HEK293 (cell line): ENCODE measurements at regions not wholly inside any gene's neighbourhood (a gene's known extent, or its start where the extent isn't known, plus 50 kb on each side); places are given as distances from the start of the nearest gene placed in this dataset.

Source experiments
- CTCF ChIA-PET: fragments of 350-600 bp; formaldehyde crosslinking; extraction: SDS; loops from one replicate; lab custom pipeline; 2021; ENCODE audit warnings: antibody characterized with exemption; lab: Yijun Ruan, JAX
- POLR2A ChIA-PET: fragments of 300-600 bp; formaldehyde crosslinking; extraction: SDS; loops from one replicate; lab custom pipeline; 2020; ENCODE audit warnings: antibody characterized with exemption, inconsistent platforms; lab: Yijun Ruan, JAX
- H3K27ac ChIP-seq: fragments of 200-500 bp; sonication (Bioruptor generic); 2 replicates; pipeline ENCODE4 v1.5.1; 2014; ENCODE audit warnings: low read depth, low read length, control low read depth, inconsistent platforms; ENCODE audit errors: extremely low read depth
- H3K36me3 ChIP-seq, 2 experiments: fragments of 200-500 bp in 1 of 2; sonication (Bioruptor generic) in 1 of 2; 1 replicate in 1 of 2; 2 replicates in 1 of 2; pipeline ENCODE4 v1.5.1; 2014 to 2017; ENCODE audit warnings: inconsistent platforms in 2 of 2, low read length in 2 of 2; ENCODE audit not compliant: control insufficient read depth in 2 of 2, insufficient read depth in 1 of 2
- H3K4me1 ChIP-seq: fragments of 200-500 bp; sonication (Bioruptor generic); 2 replicates; pipeline ENCODE4 v1.5.1; 2014; ENCODE audit warnings: mild to moderate bottlenecking, low read length, inconsistent platforms; ENCODE audit not compliant: control insufficient read depth, insufficient read depth
- H3K4me3 ChIP-seq: 2 replicates; pipeline ENCODE4 v1.5.1; 2011; ENCODE audit warnings: low read depth, mild to moderate bottlenecking, control low read depth, low read length, moderate library complexity
- H3K9me3 ChIP-seq: fragments of 200-500 bp; sonication (Bioruptor generic); 2 replicates; pipeline ENCODE4 v1.5.1; 2014; ENCODE audit warnings: low read depth, low read length, inconsistent platforms; ENCODE audit not compliant: control insufficient read depth, insufficient read depth
- GLIS1 ChIP-seq: fragments of 450-650 bp; formaldehyde crosslinking; IDR thresholded peaks from 2 replicates; pipeline ENCODE4 v1.5.1; 2016; ENCODE audit warnings: missing biosample characterization, missing genetic modification characterization
- KLF7 ChIP-seq: fragments of 450-650 bp; formaldehyde crosslinking; IDR thresholded peaks from 2 replicates; pipeline ENCODE4 v1.5.1; 2016; ENCODE audit warnings: missing biosample characterization, missing genetic modification characterization, borderline replicate concordance
- OSR2 ChIP-seq: fragments of 450-650 bp; formaldehyde crosslinking; IDR thresholded peaks from 2 replicates; pipeline ENCODE4 v1.5.1; 2016; ENCODE audit warnings: missing biosample characterization, missing genetic modification characterization
- OVOL3 ChIP-seq: fragments of 450-650 bp; formaldehyde crosslinking; IDR thresholded peaks from 2 replicates; pipeline ENCODE4 v1.5.1; 2016; ENCODE audit warnings: missing biosample characterization, missing genetic modification characterization
- SCRT2 ChIP-seq: fragments of 450-650 bp; formaldehyde crosslinking; IDR thresholded peaks from 2 replicates; pipeline ENCODE4 v1.5.1; 2016; ENCODE audit warnings: missing biosample characterization, missing genetic modification characterization
- ZBTB17 ChIP-seq: fragments of 450-650 bp; formaldehyde crosslinking; IDR thresholded peaks from 2 replicates; pipeline ENCODE4 v1.5.1; 2016; ENCODE audit warnings: missing biosample characterization, missing genetic modification characterization
- ZBTB7A ChIP-seq: fragments of 450-650 bp; formaldehyde crosslinking; IDR thresholded peaks from 2 replicates; pipeline ENCODE4 v1.5.1; 2016; ENCODE audit warnings: low read depth, missing biosample characterization, missing genetic modification characterization
- ZFP3 ChIP-seq: fragments of 450-650 bp; formaldehyde crosslinking; IDR thresholded peaks from 2 replicates; pipeline ENCODE4 v1.5.1; 2016; ENCODE audit warnings: low read depth, missing biosample characterization, missing genetic modification characterization
- ZNF16 ChIP-seq: fragments of 450-650 bp; formaldehyde crosslinking; IDR thresholded peaks from 2 replicates; pipeline ENCODE4 v1.5.1; 2016; ENCODE audit warnings: low read depth, missing biosample characterization, missing genetic modification characterization
- ZNF2 ChIP-seq: fragments of 450-650 bp; formaldehyde crosslinking; IDR thresholded peaks from 2 replicates; pipeline ENCODE4 v1.5.1; 2016; ENCODE audit warnings: missing biosample characterization, missing genetic modification characterization
- ZNF24 ChIP-seq: fragments of 450-650 bp; formaldehyde crosslinking; IDR thresholded peaks from 2 replicates; pipeline ENCODE4 v1.5.1; 2016; ENCODE audit warnings: missing biosample characterization, missing genetic modification characterization
- ZNF292 ChIP-seq: fragments of 450-650 bp; formaldehyde crosslinking; IDR thresholded peaks from 2 replicates; pipeline ENCODE4 v1.5.1; 2016; ENCODE audit warnings: low read depth, missing biosample characterization, missing genetic modification characterization, borderline replicate concordance
- ZNF324 ChIP-seq: fragments of 450-650 bp; formaldehyde crosslinking; IDR thresholded peaks from 2 replicates; pipeline ENCODE4 v1.5.1; 2016; ENCODE audit warnings: missing biosample characterization, missing genetic modification characterization
- ZNF335 ChIP-seq: fragments of 450-650 bp; formaldehyde crosslinking; conservative IDR thresholded peaks from 2 replicates; pipeline ENCODE4 v1.5.1; 2016; ENCODE audit warnings: missing biosample characterization, missing genetic modification characterization
- ZNF473 ChIP-seq: fragments of 450-650 bp; formaldehyde crosslinking; IDR thresholded peaks from 2 replicates; pipeline ENCODE4 v1.5.1; 2017; ENCODE audit warnings: missing biosample characterization, missing genetic modification characterization
- ZNF514 ChIP-seq: fragments of 450-650 bp; formaldehyde crosslinking; IDR thresholded peaks from 2 replicates; pipeline ENCODE4 v1.5.1; 2016; ENCODE audit warnings: missing biosample characterization, missing genetic modification characterization
- ZNF530 ChIP-seq: fragments of 450-650 bp; formaldehyde crosslinking; IDR thresholded peaks from 2 replicates; pipeline ENCODE4 v1.5.1; 2016; ENCODE audit warnings: low read depth, missing biosample characterization, missing genetic modification characterization
- ZNF626 ChIP-seq: fragments of 450-650 bp; sonication (Bioruptor Pico); formaldehyde crosslinking; IDR thresholded peaks from 2 replicates; pipeline ENCODE4 v1.5.1; 2018; ENCODE audit warnings: missing biosample characterization, missing genetic modification characterization, inconsistent platforms
- ZNF76 ChIP-seq: fragments of 450-650 bp; formaldehyde crosslinking; IDR thresholded peaks from 2 replicates; pipeline ENCODE4; 2016; ENCODE audit warnings: low read depth, missing biosample characterization, missing genetic modification characterization, borderline replicate concordance
- ZNF777 ChIP-seq: fragments of 450-650 bp; formaldehyde crosslinking; IDR thresholded peaks from 2 replicates; pipeline ENCODE4 v1.5.1; 2017; ENCODE audit warnings: missing biosample characterization, missing genetic modification characterization, borderline replicate concordance
- ZSCAN16 ChIP-seq: fragments of 450-650 bp; formaldehyde crosslinking; IDR thresholded peaks from 2 replicates; pipeline ENCODE4 v1.5.1; 2016; ENCODE audit warnings: missing biosample characterization, missing genetic modification characterization
- TF ChIP-seq, protein P1 (sequence below): fragments of 450-650 bp; formaldehyde crosslinking; IDR thresholded peaks from 2 replicates; pipeline ENCODE4 v1.5.1; 2017; ENCODE audit warnings: missing biosample characterization, missing genetic modification characterization
- TF ChIP-seq, protein P2 (sequence below): fragments of 450-650 bp; formaldehyde crosslinking; IDR thresholded peaks from 2 replicates; pipeline ENCODE4 v1.5.1; 2016; ENCODE audit warnings: missing biosample characterization, missing genetic modification characterization
- TF ChIP-seq, protein P3 (sequence below): fragments of 450-650 bp; formaldehyde crosslinking; IDR thresholded peaks from 2 replicates; pipeline ENCODE4 v1.5.1; 2016; ENCODE audit warnings: missing biosample characterization, missing genetic modification characterization
- TF ChIP-seq, protein P4 (sequence below): sonication (generic); formaldehyde crosslinking; IDR thresholded peaks from 2 replicates; pipeline ENCODE4 v1.8.1; 2022; ENCODE audit warnings: mild to moderate bottlenecking, moderate library complexity, missing genetic modification reagents

DNA sequence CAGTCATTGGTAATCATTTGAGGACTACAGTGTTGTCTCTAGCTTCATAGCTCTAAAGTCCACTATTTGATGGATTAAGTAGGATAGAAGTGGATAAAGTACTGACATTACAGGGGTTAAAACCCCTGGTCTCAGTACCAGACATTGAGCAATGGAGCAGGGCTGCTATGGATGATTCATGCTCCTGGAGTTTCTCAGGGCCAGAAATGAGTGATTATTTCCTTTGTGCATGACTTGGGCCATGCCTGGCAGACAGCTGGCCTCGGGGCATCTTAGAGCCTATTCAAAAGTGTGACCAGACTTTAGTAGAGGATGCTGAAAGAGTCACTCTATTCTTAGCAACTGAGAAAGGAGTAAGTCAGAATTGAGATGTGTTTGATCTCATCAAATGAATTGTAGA lies 350.7 kb upstream of the TLE4 start:
- Histone ChIP-seq H3K4me3 (no peak overlapping the region), H3K27ac (no peak overlapping the region), H3K4me1 (no peaks in the 10 kb centered on the region), H3K36me3 (no peaks in the 10 kb centered on the region), H3K9me3 (no peaks in the 10 kb centered on the region)
- POLR2A ChIA-PET, result no interaction called here
- CTCF ChIA-PET, result no interaction called here
- TF ChIP-seq, protein P1, sequence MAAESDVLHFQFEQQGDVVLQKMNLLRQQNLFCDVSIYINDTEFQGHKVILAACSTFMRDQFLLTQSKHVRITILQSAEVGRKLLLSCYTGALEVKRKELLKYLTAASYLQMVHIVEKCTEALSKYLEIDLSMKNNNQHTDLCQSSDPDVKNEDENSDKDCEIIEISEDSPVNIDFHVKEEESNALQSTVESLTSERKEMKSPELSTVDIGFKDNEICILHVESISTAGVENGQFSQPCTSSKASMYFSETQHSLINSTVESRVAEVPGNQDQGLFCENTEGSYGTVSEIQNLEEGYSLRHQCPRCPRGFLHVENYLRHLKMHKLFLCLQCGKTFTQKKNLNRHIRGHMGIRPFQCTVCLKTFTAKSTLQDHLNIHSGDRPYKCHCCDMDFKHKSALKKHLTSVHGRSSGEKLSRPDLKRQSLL (tag by site-specific recombination), result no peak
- no peak for TF ChIP-seq ZNF292
- TF ChIP-seq KLF7, result no peak
- TF ChIP-seq ZNF324 (tag by site-specific recombination), result no peak
- TF ChIP-seq OVOL3 (tag by site-specific recombination), result no peak
- no peak for TF ChIP-seq ZNF335 (tag by site-specific recombination)
- no peak for TF ChIP-seq ZNF530
- no peak for TF ChIP-seq ZBTB7A (tag by site-specific recombination)
- TF ChIP-seq, protein P2, sequence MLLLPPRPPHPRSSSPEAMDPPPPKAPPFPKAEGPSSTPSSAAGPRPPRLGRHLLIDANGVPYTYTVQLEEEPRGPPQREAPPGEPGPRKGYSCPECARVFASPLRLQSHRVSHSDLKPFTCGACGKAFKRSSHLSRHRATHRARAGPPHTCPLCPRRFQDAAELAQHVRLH, result no peak
- TF ChIP-seq ZNF24 (tag by site-specific recombination), result no peak
- TF ChIP-seq ZNF2 (tag by site-specific recombination), result no peak
- TF ChIP-seq, protein P3, sequence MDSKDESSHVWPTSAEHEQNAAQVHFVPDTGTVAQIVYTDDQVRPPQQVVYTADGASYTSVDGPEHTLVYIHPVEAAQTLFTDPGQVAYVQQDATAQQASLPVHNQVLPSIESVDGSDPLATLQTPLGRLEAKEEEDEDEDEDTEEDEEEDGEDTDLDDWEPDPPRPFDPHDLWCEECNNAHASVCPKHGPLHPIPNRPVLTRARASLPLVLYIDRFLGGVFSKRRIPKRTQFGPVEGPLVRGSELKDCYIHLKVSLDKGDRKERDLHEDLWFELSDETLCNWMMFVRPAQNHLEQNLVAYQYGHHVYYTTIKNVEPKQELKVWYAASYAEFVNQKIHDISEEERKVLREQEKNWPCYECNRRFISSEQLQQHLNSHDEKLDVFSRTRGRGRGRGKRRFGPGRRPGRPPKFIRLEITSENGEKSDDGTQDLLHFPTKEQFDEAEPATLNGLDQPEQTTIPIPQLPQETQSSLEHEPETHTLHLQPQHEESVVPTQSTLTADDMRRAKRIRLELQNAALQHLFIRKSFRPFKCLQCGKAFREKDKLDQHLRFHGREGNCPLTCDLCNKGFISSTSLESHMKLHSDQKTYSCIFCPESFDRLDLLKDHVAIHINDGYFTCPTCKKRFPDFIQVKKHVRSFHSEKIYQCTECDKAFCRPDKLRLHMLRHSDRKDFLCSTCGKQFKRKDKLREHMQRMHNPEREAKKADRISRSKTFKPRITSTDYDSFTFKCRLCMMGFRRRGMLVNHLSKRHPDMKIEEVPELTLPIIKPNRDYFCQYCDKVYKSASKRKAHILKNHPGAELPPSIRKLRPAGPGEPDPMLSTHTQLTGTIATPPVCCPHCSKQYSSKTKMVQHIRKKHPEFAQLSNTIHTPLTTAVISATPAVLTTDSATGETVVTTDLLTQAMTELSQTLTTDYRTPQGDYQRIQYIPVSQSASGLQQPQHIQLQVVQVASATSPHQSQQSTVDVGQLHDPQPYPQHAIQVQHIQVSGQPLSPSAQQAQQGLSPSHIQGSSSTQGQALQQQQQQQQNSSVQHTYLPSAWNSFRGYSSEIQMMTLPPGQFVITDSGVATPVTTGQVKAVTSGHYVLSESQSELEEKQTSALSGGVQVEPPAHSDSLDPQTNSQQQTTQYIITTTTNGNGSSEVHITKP, result no peak
- no peak for TF ChIP-seq ZSCAN16 (tag by site-specific recombination)
- TF ChIP-seq OSR2 (tag by site-specific recombination), result no peak
- no peak for TF ChIP-seq ZNF777 (tag by site-specific recombination)
- TF ChIP-seq ZNF473 (tag by site-specific recombination), result no peak
- no peak for TF ChIP-seq ZNF626
- TF ChIP-seq, protein P4, sequence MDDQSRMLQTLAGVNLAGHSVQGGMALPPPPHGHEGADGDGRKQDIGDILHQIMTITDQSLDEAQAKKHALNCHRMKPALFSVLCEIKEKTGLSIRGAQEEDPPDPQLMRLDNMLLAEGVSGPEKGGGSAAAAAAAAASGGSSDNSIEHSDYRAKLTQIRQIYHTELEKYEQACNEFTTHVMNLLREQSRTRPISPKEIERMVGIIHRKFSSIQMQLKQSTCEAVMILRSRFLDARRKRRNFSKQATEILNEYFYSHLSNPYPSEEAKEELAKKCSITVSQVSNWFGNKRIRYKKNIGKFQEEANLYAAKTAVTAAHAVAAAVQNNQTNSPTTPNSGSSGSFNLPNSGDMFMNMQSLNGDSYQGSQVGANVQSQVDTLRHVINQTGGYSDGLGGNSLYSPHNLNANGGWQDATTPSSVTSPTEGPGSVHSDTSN (CRISPR knock-in tag), result no peak
- no peak for TF ChIP-seq ZNF514 (tag by site-specific recombination)
- TF ChIP-seq ZNF16 (tag by site-specific recombination), result no peak

DNA sequence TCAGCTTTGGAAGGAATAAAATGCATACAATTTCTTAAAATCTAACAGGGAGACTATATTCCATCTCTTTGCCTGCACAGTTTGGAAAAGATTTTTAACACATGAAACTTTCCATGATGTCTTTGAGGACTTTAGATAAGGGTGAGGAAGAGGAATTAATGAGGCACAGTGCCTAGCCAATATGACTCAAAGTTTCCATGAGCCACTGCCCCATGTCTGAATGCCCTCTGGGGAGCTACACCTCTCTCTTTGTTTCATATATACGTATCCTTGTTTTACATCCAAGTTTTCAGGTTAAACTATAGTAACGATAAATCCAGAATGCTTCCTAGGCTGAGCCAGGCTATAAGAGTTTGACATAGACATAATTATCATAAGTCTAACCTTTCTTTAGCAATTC lies 349.3 kb upstream of the TLE4 start:
- CTCF ChIA-PET, result no interaction called here
- POLR2A ChIA-PET, result no interaction called here
- H3K4me3 ChIP-seq, result no peak overlapping the region

More for the DNA sequence above, 349.3 kb upstream of the TLE4 start:
- TF ChIP-seq ZBTB17 (tag by site-specific recombination) (no peak), ZNF76 (tag by site-specific recombination) (no peak), GLIS1 (tag by site-specific recombination) (no peak), ZFP3 (tag by site-specific recombination) (no peak), SCRT2 (no peak), ZBTB7A (tag by site-specific recombination) (no peak)
- Histone ChIP-seq H3K36me3 (no peaks in the 10 kb centered on the region), H3K27ac (no peak overlapping the region), H3K4me1 (no peaks in the 10 kb centered on the region), H3K9me3 (no peaks in the 10 kb centered on the region)
